Small intestine (tissue), 7 donors: ENCODE measurements at regions not wholly inside any gene's neighbourhood (a gene's known extent, or its start where the extent isn't known, plus 50 kb on each side); places are given as distances from the start of the nearest gene placed in this dataset.

ENCODE experiments used
- DNase-seq, 2 donors: peaks; one replicate each; pipeline versions ENCODE4 v3.0.0 to v3.0.0-alpha.2; 2013
- FAIRE-seq: peaks from 2 replicates; lab custom pipeline; 2012; peaks lifted over from hg19 to GRCh38; lab: Jason Lieb, UNC
- H3K27ac ChIP-seq, 3 donors: one replicate each; pipeline ENCODE4 v1.5.1; 2013; ENCODE audit warnings: low read length in 2 of 3, mild to moderate bottlenecking in 2 of 3, control low read depth in 1 of 3, inconsistent platforms in 1 of 3, low read depth in 1 of 3, moderate library complexity in 1 of 3
- H3K27me3 ChIP-seq, 3 donors: one replicate each; pipeline ENCODE4 v1.6.1; 2013; ENCODE audit warnings: low read length in 3 of 3, inconsistent platforms in 1 of 3; ENCODE audit not compliant: control insufficient read depth in 3 of 3, insufficient read depth in 3 of 3
- H3K36me3 ChIP-seq, 3 donors: one replicate each; pipeline ENCODE4 v1.6.1; 2013; ENCODE audit warnings: low read length in 3 of 3, inconsistent platforms in 1 of 3, low read depth in 1 of 3, mild to moderate bottlenecking in 1 of 3, moderate library complexity in 1 of 3; ENCODE audit not compliant: control insufficient read depth in 3 of 3, insufficient read depth in 2 of 3
- H3K4me1 ChIP-seq, 3 donors: one replicate each; pipeline ENCODE4 v1.6.1; 2013; ENCODE audit warnings: low read length in 2 of 3, inconsistent platforms in 1 of 3, low read depth in 1 of 3, mild to moderate bottlenecking in 1 of 3, moderate library complexity in 1 of 3; ENCODE audit not compliant: control insufficient read depth in 3 of 3, insufficient read depth in 2 of 3
- H3K4me3 ChIP-seq, 3 donors: one replicate each; pipeline ENCODE4 v1.5.1; 2013; ENCODE audit warnings: low read length in 3 of 3, control low read depth in 1 of 3, inconsistent platforms in 1 of 3, low read depth in 1 of 3, mild to moderate bottlenecking in 1 of 3, moderate library complexity in 1 of 3
- H3K9me3 ChIP-seq, 2 donors: one replicate each; pipeline ENCODE4 v1.6.1; 2013; ENCODE audit warnings: low read depth in 1 of 2, low read length in 1 of 2; ENCODE audit not compliant: control insufficient read depth in 2 of 2, insufficient read depth in 1 of 2
- WGBS, 3 donors: extraction: QIAGEN DNeasy Blood & Tissue Kit; methylation state at CpG; one replicate each; pipeline ENCODE4 v1.1.7; 2013; 5-methylcytosine and 5-hydroxymethylcytosine counted together
- donor health status: healthy with polysubstance abuse.
- donor health status: control.
- donor health status: control.
- donor health status: Bipolar disorder and iron deficiency.
- donor health status: healthy.

GRCh38 chr3:101943029-101943428, 93.7 kb downstream of the NFKBIZ start:
- 68 to 86% (median 80%) methylated on average over 1 of the region's 1 CpG for whole genome bisulfite sequencing, 3 donors
- DNase-seq = no peak
- Histone ChIP-seq H3K27ac (no peak overlapping the region), H3K9me3 (no peaks in the 10 kb centered on the region), H3K4me3 (no peak overlapping the region), H3K4me1 (peaks cover 0 to 5% (median 0%) of the 10 kb centered on the region in 3 donors), H3K36me3 (no peaks in the 10 kb centered on the region), H3K27me3 (no peaks in the 10 kb centered on the region)
- no peak for FAIRE-seq

GRCh38 chr3:101944308-101944707, 95.0 kb downstream of the NFKBIZ start:
- Histone ChIP-seq H3K4me1 (peaks cover 0 to 5% (median 0%) of the 10 kb centered on the region in 3 donors), H3K4me3 (no peak overlapping the region), H3K27me3 (no peaks in the 10 kb centered on the region), H3K27ac (no peak overlapping the region), H3K36me3 (no peaks in the 10 kb centered on the region), H3K9me3 (no peaks in the 10 kb centered on the region)
- no peak for DNase-seq
- FAIRE-seq = no peak
- WGBS, 3 donors = 82 to 85% (median 85%) methylated on average over 3 of the region's 3 CpGs

GRCh38 chr3:101945980-101946379, 96.7 kb downstream of the NFKBIZ start:
- H3K27me3 ChIP-seq = no peaks in the 10 kb centered on the region

GRCh38 chr3:101946906-101947305, 97.6 kb downstream of the NFKBIZ start:
- H3K4me3 ChIP-seq = no peak overlapping the region
- WGBS, 3 donors = 63 to 84% (median 63%) methylated on average over 3 of the region's 3 CpGs
- DNase-seq (no peak), FAIRE-seq (no peak)
- no peaks in the 10 kb centered on the region for H3K4me1 ChIP-seq
- H3K36me3 ChIP-seq = no peaks in the 10 kb centered on the region
- no peaks in the 10 kb centered on the region for H3K27me3 ChIP-seq
- H3K27ac ChIP-seq = no peak overlapping the region
- H3K9me3 ChIP-seq = no peaks in the 10 kb centered on the region

More at GRCh38 chr3:101945980-101946379, 96.7 kb downstream of the NFKBIZ start:
- H3K4me3 ChIP-seq = no peak overlapping the region
- H3K9me3 ChIP-seq = no peaks in the 10 kb centered on the region
- H3K4me1 ChIP-seq = peaks cover 0 to 2% (median 0%) of the 10 kb centered on the region in 3 donors
- H3K27ac ChIP-seq = no peak overlapping the region
- no peaks in the 10 kb centered on the region for H3K36me3 ChIP-seq
- DNase-seq (no peak), FAIRE-seq (no peak)

GRCh38 chr3:101950510-101950909, 101.2 kb downstream of the NFKBIZ start:
- Histone ChIP-seq H3K4me1 (no peaks in the 10 kb centered on the region), H3K27ac (no peak overlapping the region), H3K4me3 (no peak overlapping the region), H3K9me3 (peaks cover 0 to 2% of the 10 kb centered on the region in 2 donors), H3K27me3 (no peaks in the 10 kb centered on the region), H3K36me3 (no peaks in the 10 kb centered on the region)
- DNase-seq = peak in 1 of 2 donors; percentile 17
- WGBS, 3 donors = 66 to 84% (median 73%) methylated on average over 4 of the region's 4 CpGs
- no peak for FAIRE-seq

- Histone ChIP-seq H3K27me3 (no peaks in the 10 kb centered on the region), H3K9me3 (peaks cover 0 to 2% of the 10 kb centered on the region in 2 donors), H3K36me3 (no peaks in the 10 kb centered on the region), H3K27ac (no peak overlapping the region), H3K4me3 (no peak overlapping the region), H3K4me1 (no peaks in the 10 kb centered on the region)
- WGBS, 3 donors = 94 to 100% (median 100%) methylated on average over 1 of the region's 1 CpG
- DNase-seq (no peak), FAIRE-seq (no peak)
Observed at GRCh38 chr3:101950985-101951733, 101.8 kb downstream of the NFKBIZ start.

- Histone ChIP-seq H3K9me3 (peaks cover 0 to 2% of the 10 kb centered on the region in 2 donors), H3K27ac (no peak overlapping the region), H3K4me3 (no peak overlapping the region), H3K36me3 (no peaks in the 10 kb centered on the region), H3K27me3 (no peaks in the 10 kb centered on the region), H3K4me1 (no peaks in the 10 kb centered on the region)
- no peak for DNase-seq
- no peak for FAIRE-seq
- WGBS, 3 donors = 74 to 91% (median 83%) methylated on average over 6 of the region's 6 CpGs
Observed at GRCh38 chr3:101954361-101954760, 105.0 kb downstream of the NFKBIZ start.

GRCh38 chr3:101954936-101955335, 105.6 kb downstream of the NFKBIZ start:
- Histone ChIP-seq H3K4me3 (no peak overlapping the region), H3K27ac (no peak overlapping the region), H3K27me3 (no peaks in the 10 kb centered on the region), H3K9me3 (peaks cover 0 to 2% of the 10 kb centered on the region in 2 donors), H3K4me1 (no peaks in the 10 kb centered on the region), H3K36me3 (no peaks in the 10 kb centered on the region)
- WGBS, 3 donors = 38 to 59% (median 52%) methylated on average over 3 of the region's 3 CpGs
- DNase-seq (no peak), FAIRE-seq (no peak)

- H3K9me3 ChIP-seq = no peaks in the 10 kb centered on the region
- WGBS, 3 donors = 40 to 70% (median 66%) methylated on average over 1 of the region's 1 CpG
Observed at GRCh38 chr3:101962055-101962454, 112.7 kb downstream of the NFKBIZ start.

More at GRCh38 chr3:101962055-101962454, 112.7 kb downstream of the NFKBIZ start:
- FAIRE-seq (no peak), DNase-seq (no peak)
- Histone ChIP-seq H3K4me3 (no peak overlapping the region), H3K36me3 (no peaks in the 10 kb centered on the region), H3K4me1 (no peaks in the 10 kb centered on the region), H3K27me3 (no peaks in the 10 kb centered on the region), H3K27ac (no peak overlapping the region)
